ENCODE measurements at regions not wholly inside any gene's neighbourhood (a gene's known extent, or its start where the extent isn't known, plus 50 kb on each side); places are given as distances from the start of the nearest gene placed in this dataset.

DNA sequence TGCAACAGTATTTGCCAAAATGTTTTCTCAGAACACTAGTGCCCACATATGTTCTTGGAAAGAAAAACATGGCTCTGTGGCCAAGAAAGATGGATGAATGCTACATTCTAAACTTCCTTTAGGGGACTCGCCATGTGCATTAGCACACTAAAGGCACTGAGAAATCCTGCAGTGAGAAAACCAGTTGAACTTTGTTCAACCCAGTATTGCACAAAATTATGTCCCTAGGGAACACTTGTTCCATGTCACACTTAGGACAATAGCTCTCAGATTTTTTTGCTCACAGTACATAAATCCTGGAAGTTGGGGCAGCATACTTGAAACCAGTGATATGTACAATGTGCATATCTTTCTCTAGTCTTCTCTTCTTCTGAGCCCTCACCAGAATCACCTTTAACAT is 96.6 kb downstream of the ADRB2 start:
- no peak overlapping the region for H3K27ac ChIP-seq (ENCODE audit: low read depth, low read length)
- H3K27me3 ChIP-seq (ENCODE audit: control insufficient read depth, insufficient read depth, low read length, poor library complexity, severe bottlenecking), result no peaks in the 10 kb centered on the region
- Mint-ChIP-seq H3K27me3 (ENCODE audit: insufficient read depth) (peaks cover 24% of the 10 kb centered on the region), H3K4me3 (no peak overlapping the region), H3K36me3 (ENCODE audit: low read depth) (no peaks in the 10 kb centered on the region), H3K4me1 (peaks cover 11% of the 10 kb centered on the region), H3K27ac (no peak overlapping the region), H3K9me3 (no peaks in the 10 kb centered on the region)
- TF ChIP-seq CTCF (conservative IDR thresholded peaks at IDR 0.05), result no peak
- H3K4me1 ChIP-seq (ENCODE audit: control insufficient read depth, insufficient read depth, low read length), result no peaks in the 10 kb centered on the region
- no peak for DNase-seq
- H3K9ac ChIP-seq (ENCODE audit: extremely low read depth, low read length, poor library complexity, severe bottlenecking), result no peak overlapping the region
- peaks cover 20% of the 10 kb centered on the region for H3K9me3 ChIP-seq (ENCODE audit: control insufficient read depth, low read length)
- H3K36me3 ChIP-seq (ENCODE audit: control insufficient read depth, insufficient read depth, low read length), result no peaks in the 10 kb centered on the region
- H3K4me3 ChIP-seq (ENCODE audit: low read length), result no peak overlapping the region
- WGBS, 2 experiments (ENCODE audit: insufficient coverage in 1 of 2, insufficient read length in 1 of 2), result 97 to 100% methylated on average over 1 of the region's 1 CpG

DNA sequence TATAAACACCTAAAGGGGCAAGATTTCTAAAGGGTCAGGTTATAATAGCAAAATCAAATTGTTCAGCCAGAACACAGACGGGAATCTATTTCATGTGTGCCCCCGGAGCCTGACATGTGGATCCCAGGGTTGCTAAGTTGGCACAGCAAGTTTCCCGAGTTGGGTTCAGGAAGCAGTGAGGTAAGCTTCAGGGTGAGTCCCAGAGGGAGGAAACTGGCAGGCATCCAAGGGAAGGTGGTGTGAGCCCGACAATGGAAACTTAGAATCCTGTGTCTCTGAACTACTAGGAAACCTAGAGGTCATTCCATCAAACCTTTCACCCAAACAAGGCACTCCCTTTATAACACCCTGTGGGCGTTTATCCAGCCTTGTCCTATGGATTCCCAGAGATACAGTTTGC is 98.4 kb downstream of the ADRB2 start:
- WGBS, 2 experiments (ENCODE audit: insufficient coverage in 1 of 2, insufficient read length in 1 of 2), result 93 to 97% methylated on average over 3 to 5 of the region's 5 CpGs
- Histone ChIP-seq H3K9ac (ENCODE audit: extremely low read depth, low read length, poor library complexity, severe bottlenecking) (no peak overlapping the region), H3K4me1 (ENCODE audit: control insufficient read depth, insufficient read depth, low read length) (no peaks in the 10 kb centered on the region), H3K27ac (ENCODE audit: low read depth, low read length) (no peak overlapping the region), H3K27me3 (ENCODE audit: control insufficient read depth, insufficient read depth, low read length, poor library complexity, severe bottlenecking) (no peaks in the 10 kb centered on the region), H3K36me3 (ENCODE audit: control insufficient read depth, insufficient read depth, low read length) (no peaks in the 10 kb centered on the region), H3K9me3 (ENCODE audit: control insufficient read depth, low read length) (peaks cover 20% of the 10 kb centered on the region), H3K4me3 (ENCODE audit: low read length) (no peak overlapping the region)
- TF ChIP-seq CTCF (conservative IDR thresholded peaks at IDR 0.05), result no peak
- H3K36me3 Mint-ChIP-seq (ENCODE audit: low read depth), result no peaks in the 10 kb centered on the region
- peaks cover 11% of the 10 kb centered on the region for H3K4me1 Mint-ChIP-seq
- no peak overlapping the region for H3K27ac Mint-ChIP-seq
- H3K4me3 Mint-ChIP-seq, result no peak overlapping the region
- H3K9me3 Mint-ChIP-seq, result no peaks in the 10 kb centered on the region
- H3K27me3 Mint-ChIP-seq (ENCODE audit: insufficient read depth), result peaks cover 17% of the 10 kb centered on the region
- peak; percentile 20 for DNase-seq

DNA sequence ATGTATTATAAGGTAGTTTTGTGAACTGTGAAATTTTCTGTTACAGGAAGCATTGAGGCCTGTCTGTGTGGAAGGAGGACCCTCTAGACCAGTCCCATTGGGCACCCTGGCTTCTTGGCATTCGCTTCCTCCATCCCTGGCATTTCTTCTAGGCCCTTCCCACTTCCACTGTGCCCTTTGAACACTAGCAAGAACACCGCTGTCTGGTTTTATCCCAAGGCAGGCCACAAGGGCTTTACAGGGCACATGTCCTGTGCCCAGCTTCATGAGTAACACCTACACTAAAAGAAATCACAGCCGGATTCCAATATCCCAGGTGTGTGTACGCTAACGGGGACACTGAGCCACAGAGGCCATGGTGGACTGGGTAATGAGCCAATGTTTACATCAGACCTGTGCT is 99.8 kb downstream of the ADRB2 start:
- Mint-ChIP-seq H3K27ac (no peak overlapping the region), H3K27me3 (ENCODE audit: insufficient read depth) (peaks cover 17% of the 10 kb centered on the region), H3K36me3 (ENCODE audit: low read depth) (no peaks in the 10 kb centered on the region), H3K4me1 (peaks cover 1% of the 10 kb centered on the region), H3K4me3 (no peak overlapping the region), H3K9me3 (no peaks in the 10 kb centered on the region)
- peaks cover 20% of the 10 kb centered on the region for H3K9me3 ChIP-seq (ENCODE audit: control insufficient read depth, low read length)
- peak; percentile 22 for DNase-seq
- no peaks in the 10 kb centered on the region for H3K4me1 ChIP-seq (ENCODE audit: control insufficient read depth, insufficient read depth, low read length)
- H3K36me3 ChIP-seq (ENCODE audit: control insufficient read depth, insufficient read depth, low read length), result no peaks in the 10 kb centered on the region
- no peak for TF ChIP-seq CTCF (conservative IDR thresholded peaks at IDR 0.05)
- H3K27ac ChIP-seq (ENCODE audit: low read depth, low read length), result no peak overlapping the region
- WGBS, 2 experiments (ENCODE audit: insufficient coverage in 1 of 2, insufficient read length in 1 of 2), result 96 to 98% methylated on average over 4 to 5 of the region's 5 CpGs
- no peaks in the 10 kb centered on the region for H3K27me3 ChIP-seq (ENCODE audit: control insufficient read depth, insufficient read depth, low read length, poor library complexity, severe bottlenecking)
- H3K9ac ChIP-seq (ENCODE audit: extremely low read depth, low read length, poor library complexity, severe bottlenecking), result no peak overlapping the region
- no peak overlapping the region for H3K4me3 ChIP-seq (ENCODE audit: low read length)
